ENCODE measurements at regions not wholly inside any gene's neighbourhood (a gene's known extent, or its start where the extent isn't known, plus 50 kb on each side); places are given as distances from the start of the nearest gene placed in this dataset.
"Not testable (repeated sequence)": the region's sequence is repeated elsewhere in the genome, so short reads cannot be mapped to it uniquely, and the experiment has no call there.

- POLR2A ChIA-PET, result no interaction called here
- Histone ChIP-seq H3K36me3 (ENCODE audit: control insufficient read depth, insufficient read depth, low read length) (no peaks in the 10 kb centered on the region), H3K27me3 (ENCODE audit: control insufficient read depth, insufficient read depth, low read length) (no peaks in the 10 kb centered on the region), H3K4me3 (ENCODE audit: low read depth, low read length) (no peak overlapping the region)
- DNase-seq (ENCODE audit: low read depth), result no peak
- CTCF ChIA-PET, result no interaction called here
- TF ChIP-seq, protein P1, sequence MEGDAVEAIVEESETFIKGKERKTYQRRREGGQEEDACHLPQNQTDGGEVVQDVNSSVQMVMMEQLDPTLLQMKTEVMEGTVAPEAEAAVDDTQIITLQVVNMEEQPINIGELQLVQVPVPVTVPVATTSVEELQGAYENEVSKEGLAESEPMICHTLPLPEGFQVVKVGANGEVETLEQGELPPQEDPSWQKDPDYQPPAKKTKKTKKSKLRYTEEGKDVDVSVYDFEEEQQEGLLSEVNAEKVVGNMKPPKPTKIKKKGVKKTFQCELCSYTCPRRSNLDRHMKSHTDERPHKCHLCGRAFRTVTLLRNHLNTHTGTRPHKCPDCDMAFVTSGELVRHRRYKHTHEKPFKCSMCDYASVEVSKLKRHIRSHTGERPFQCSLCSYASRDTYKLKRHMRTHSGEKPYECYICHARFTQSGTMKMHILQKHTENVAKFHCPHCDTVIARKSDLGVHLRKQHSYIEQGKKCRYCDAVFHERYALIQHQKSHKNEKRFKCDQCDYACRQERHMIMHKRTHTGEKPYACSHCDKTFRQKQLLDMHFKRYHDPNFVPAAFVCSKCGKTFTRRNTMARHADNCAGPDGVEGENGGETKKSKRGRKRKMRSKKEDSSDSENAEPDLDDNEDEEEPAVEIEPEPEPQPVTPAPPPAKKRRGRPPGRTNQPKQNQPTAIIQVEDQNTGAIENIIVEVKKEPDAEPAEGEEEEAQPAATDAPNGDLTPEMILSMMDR (IDR thresholded peaks at IDR 0.05; ENCODE audit: insufficient read depth, low read depth, low read length), result no peak
Observed at GRCh38 chr12:104906695-104907094, 51.4 kb downstream of the SLC41A2 start.

DNA sequence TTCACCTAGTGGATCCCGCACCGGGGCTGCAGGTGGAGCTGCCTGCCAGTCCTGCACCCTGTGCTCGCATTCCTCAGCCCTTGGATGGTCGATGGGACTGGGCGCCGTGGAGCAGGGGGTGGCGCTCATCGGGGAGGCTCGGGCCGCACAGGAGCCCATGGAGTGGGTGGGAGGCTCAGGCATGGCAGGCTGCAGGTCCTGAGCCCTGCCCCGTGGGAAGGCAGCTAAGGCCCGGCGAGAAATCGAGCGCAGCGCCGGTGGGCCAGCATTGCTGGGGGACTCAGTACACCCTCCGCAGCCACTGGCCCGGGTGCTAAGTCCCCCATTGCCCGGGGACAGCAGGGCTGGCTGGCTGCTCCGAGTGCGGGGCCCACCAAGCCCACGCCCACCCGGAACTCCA, 52.6 kb downstream of the SLC41A2 start:
- H3K36me3 ChIP-seq (ENCODE audit: control insufficient read depth, insufficient read depth, low read length); POLR2A ChIA-PET; H3K27me3 ChIP-seq (ENCODE audit: control insufficient read depth, insufficient read depth, low read length); H3K4me3 ChIP-seq (ENCODE audit: low read depth, low read length); CTCF ChIA-PET; DNase-seq (ENCODE audit: low read depth): not testable (repeated sequence)

DNA sequence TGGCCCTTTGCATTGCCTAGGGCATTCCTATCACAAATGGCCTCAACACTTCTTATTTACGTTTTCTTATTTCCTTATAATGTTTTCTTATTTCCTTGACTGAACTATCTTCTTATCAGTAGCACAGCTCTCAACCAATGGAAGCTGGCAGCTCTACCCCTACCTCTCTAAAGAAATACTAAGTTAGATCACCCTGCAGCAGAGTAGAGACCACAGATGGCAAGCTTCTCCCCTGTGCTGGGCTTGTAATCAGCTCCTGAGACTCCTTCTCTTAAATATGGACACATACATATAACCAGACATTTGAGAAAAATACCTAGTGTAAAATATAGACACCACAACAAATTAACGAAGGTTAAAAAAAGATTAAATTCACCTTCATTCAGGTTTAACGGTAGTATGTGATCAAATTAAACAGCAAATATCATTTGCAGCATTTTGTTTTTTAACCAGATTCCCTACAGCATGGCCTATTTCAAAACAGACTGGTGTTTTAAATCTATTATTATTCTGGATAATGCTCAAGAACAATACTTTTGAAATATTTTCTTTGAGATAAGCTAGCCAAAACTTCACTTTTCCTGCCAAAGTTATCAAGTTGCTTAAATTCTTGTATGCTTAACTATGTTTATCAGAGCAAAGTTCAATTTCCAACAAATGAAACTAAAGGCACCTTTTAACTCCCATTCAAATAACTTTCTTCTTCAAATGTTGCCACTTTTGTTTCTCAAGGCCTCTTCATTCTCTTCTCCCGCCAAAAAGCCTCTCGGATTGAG, 54.3 kb downstream of the SLC41A2 start:
- H3K4me3 ChIP-seq (ENCODE audit: low read depth, low read length), result no peak overlapping the region
- DNase-seq (ENCODE audit: low read depth), result no peak
- no peaks in the 10 kb centered on the region for H3K27me3 ChIP-seq (ENCODE audit: control insufficient read depth, insufficient read depth, low read length)
- CTCF ChIA-PET, result no interaction called here
- POLR2A ChIA-PET, result no interaction called here
- TF ChIP-seq, protein P1 (IDR thresholded peaks at IDR 0.05; ENCODE audit: insufficient read depth, low read depth, low read length), result no peak
- no peaks in the 10 kb centered on the region for H3K36me3 ChIP-seq (ENCODE audit: control insufficient read depth, insufficient read depth, low read length)

- ChIA-PET CTCF (no interaction called here), POLR2A (no interaction called here)
- no peaks in the 10 kb centered on the region for H3K27me3 ChIP-seq (ENCODE audit: control insufficient read depth, insufficient read depth, low read length)
- TF ChIP-seq, protein P1 (IDR thresholded peaks at IDR 0.05; ENCODE audit: insufficient read depth, low read depth, low read length), result no peak
- no peak for DNase-seq (ENCODE audit: low read depth)
- no peak overlapping the region for H3K4me3 ChIP-seq (ENCODE audit: low read depth, low read length)
- no peaks in the 10 kb centered on the region for H3K36me3 ChIP-seq (ENCODE audit: control insufficient read depth, insufficient read depth, low read length)
Observed at GRCh38 chr12:104902125-104902524, 56.0 kb downstream of the SLC41A2 start.

- no peak for DNase-seq (ENCODE audit: low read depth)
- Histone ChIP-seq H3K27me3 (ENCODE audit: control insufficient read depth, insufficient read depth, low read length) (no peaks in the 10 kb centered on the region), H3K4me3 (ENCODE audit: low read depth, low read length) (no peak overlapping the region), H3K36me3 (ENCODE audit: control insufficient read depth, insufficient read depth, low read length) (no peaks in the 10 kb centered on the region)
- CTCF ChIA-PET, result no interaction called here
- POLR2A ChIA-PET, result no interaction called here
- TF ChIP-seq, protein P1 (IDR thresholded peaks at IDR 0.05; ENCODE audit: insufficient read depth, low read depth, low read length), result no peak
Observed at GRCh38 chr12:104896710-104897109, 61.4 kb downstream of the SLC41A2 start.

DNA sequence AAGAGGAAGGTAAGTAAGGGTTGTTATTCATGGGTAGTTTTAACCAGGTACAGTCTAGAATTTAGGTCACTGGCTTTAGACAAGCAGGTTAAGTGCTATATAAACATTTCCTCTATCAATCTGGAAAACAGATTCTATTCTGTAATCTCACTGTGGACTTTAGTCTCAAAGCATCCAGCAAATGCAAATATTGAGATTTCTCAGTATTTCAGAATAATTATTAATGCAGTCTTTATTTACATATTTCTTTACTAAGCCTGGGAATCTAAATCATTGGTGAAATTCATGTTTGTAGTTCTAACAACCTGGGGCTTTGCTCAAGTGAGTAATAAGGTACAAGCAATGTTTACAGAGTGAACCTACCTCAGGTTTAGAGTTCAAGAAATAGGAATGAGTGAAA, 61.9 kb downstream of the SLC41A2 start:
- no peaks in the 10 kb centered on the region for H3K36me3 ChIP-seq (ENCODE audit: control insufficient read depth, insufficient read depth, low read length)
- H3K27me3 ChIP-seq (ENCODE audit: control insufficient read depth, insufficient read depth, low read length), result no peaks in the 10 kb centered on the region
- POLR2A ChIA-PET, result no interaction called here
- CTCF ChIA-PET, result no interaction called here
- H3K4me3 ChIP-seq (ENCODE audit: low read depth, low read length), result no peak overlapping the region
- DNase-seq (ENCODE audit: low read depth), result no peak
- TF ChIP-seq, protein P1 (IDR thresholded peaks at IDR 0.05; ENCODE audit: insufficient read depth, low read depth, low read length), result no peak

Measured in BJ (cell line).